ENCODE measurements at regions not wholly inside any gene's neighbourhood (a gene's known extent, or its start where the extent isn't known, plus 50 kb on each side); places are given as distances from the start of the nearest gene placed in this dataset.

GRCh38 chr22:49583886-49584505 is 243.7 kb downstream of the BRD1 start:
- Mint-ChIP-seq H3K4me1 (ENCODE audit: low read depth) (no peaks in the 10 kb centered on the region), H3K9me3 (no peaks in the 10 kb centered on the region), H3K27me3 (ENCODE audit: low read depth) (no peaks in the 10 kb centered on the region), H3K4me3 (no peak overlapping the region), H3K36me3 (ENCODE audit: low read depth) (peaks cover 8% of the 10 kb centered on the region), H3K27ac (no peak overlapping the region)
- CTCF ChIA-PET, result no interaction called here
- intact Hi-C loops (cut with micrococcal nuclease), result no loop called here
- no peak for DNase-seq

GRCh38 chr22:49583341-49583740 is 244.3 kb downstream of the BRD1 start:
- no peaks in the 10 kb centered on the region for H3K9me3 Mint-ChIP-seq
- H3K36me3 Mint-ChIP-seq (ENCODE audit: low read depth), result peaks cover 8% of the 10 kb centered on the region

GRCh38 chr22:49582678-49583077 is 245.0 kb downstream of the BRD1 start:
- Mint-ChIP-seq H3K36me3 (ENCODE audit: low read depth) (peaks cover 8% of the 10 kb centered on the region), H3K27me3 (ENCODE audit: low read depth) (no peaks in the 10 kb centered on the region), H3K4me3 (no peak overlapping the region), H3K4me1 (ENCODE audit: low read depth) (no peaks in the 10 kb centered on the region), H3K27ac (no peak overlapping the region), H3K9me3 (no peaks in the 10 kb centered on the region)
- CTCF ChIA-PET, result no interaction called here
- intact Hi-C loops (cut with micrococcal nuclease), result no loop called here
- DNase-seq, result no peak

More at GRCh38 chr22:49583341-49583740, 244.3 kb downstream of the BRD1 start:
- CTCF ChIA-PET, result no interaction called here
- DNase-seq, result no peak
- no peak overlapping the region for H3K27ac Mint-ChIP-seq
- no peaks in the 10 kb centered on the region for H3K27me3 Mint-ChIP-seq (ENCODE audit: low read depth)
- H3K4me3 Mint-ChIP-seq, result no peak overlapping the region
- intact Hi-C loops (cut with micrococcal nuclease), result no loop called here
- H3K4me1 Mint-ChIP-seq (ENCODE audit: low read depth), result no peaks in the 10 kb centered on the region

GRCh38 chr22:49582181-49582580 is 245.5 kb downstream of the BRD1 start:
- no peaks in the 10 kb centered on the region for H3K4me1 Mint-ChIP-seq (ENCODE audit: low read depth)
- CTCF ChIA-PET, result no interaction called here

GRCh38 chr22:49580024-49580423 is 247.6 kb downstream of the BRD1 start:
- Mint-ChIP-seq H3K27me3 (ENCODE audit: low read depth) (no peaks in the 10 kb centered on the region), H3K4me3 (no peak overlapping the region), H3K36me3 (ENCODE audit: low read depth) (peaks cover 8% of the 10 kb centered on the region), H3K9me3 (no peaks in the 10 kb centered on the region), H3K27ac (no peak overlapping the region), H3K4me1 (ENCODE audit: low read depth) (no peaks in the 10 kb centered on the region)
- CTCF ChIA-PET, result no interaction called here
- no peak for DNase-seq
- intact Hi-C loops (cut with micrococcal nuclease), result no loop called here

More at GRCh38 chr22:49582181-49582580, 245.5 kb downstream of the BRD1 start:
- intact Hi-C loops (cut with micrococcal nuclease), result no loop called here
- H3K36me3 Mint-ChIP-seq (ENCODE audit: low read depth), result peaks cover 8% of the 10 kb centered on the region
- no peak overlapping the region for H3K4me3 Mint-ChIP-seq
- no peaks in the 10 kb centered on the region for H3K9me3 Mint-ChIP-seq
- H3K27ac Mint-ChIP-seq, result no peak overlapping the region
- no peaks in the 10 kb centered on the region for H3K27me3 Mint-ChIP-seq (ENCODE audit: low read depth)
- no peak for DNase-seq

- Mint-ChIP-seq H3K27me3 (ENCODE audit: low read depth) (no peaks in the 10 kb centered on the region), H3K4me1 (ENCODE audit: low read depth) (no peaks in the 10 kb centered on the region), H3K36me3 (ENCODE audit: low read depth) (peaks cover 4% of the 10 kb centered on the region), H3K9me3 (no peaks in the 10 kb centered on the region), H3K27ac (no peak overlapping the region), H3K4me3 (no peak overlapping the region)
- no peak for DNase-seq
- CTCF ChIA-PET, result interaction anchor here (0.6 kb wide), 1 partner anchor 74 kb away, joined by 3 read pairs; no protein-coding TSS in a partner anchor
- intact Hi-C loops (cut with micrococcal nuclease), result no loop called here
Observed at GRCh38 chr22:49577168-49578060, 250.3 kb downstream of the BRD1 start.

GRCh38 chr22:49576241-49577141 is 251.2 kb downstream of the BRD1 start:
- no peaks in the 10 kb centered on the region for H3K9me3 Mint-ChIP-seq
- CTCF ChIA-PET, result no interaction called here
- DNase-seq, result no peak

GRCh38 chr22:49575703-49576081 is 252.0 kb downstream of the BRD1 start:
- H3K4me1 Mint-ChIP-seq (ENCODE audit: low read depth), result no peaks in the 10 kb centered on the region
- H3K27ac Mint-ChIP-seq, result no peak overlapping the region
- no peaks in the 10 kb centered on the region for H3K9me3 Mint-ChIP-seq
- CTCF ChIA-PET, result no interaction called here
- intact Hi-C loops (cut with micrococcal nuclease), result no loop called here
- H3K4me3 Mint-ChIP-seq, result no peak overlapping the region
- DNase-seq, result no peak
- H3K36me3 Mint-ChIP-seq (ENCODE audit: low read depth), result peaks cover 3% of the 10 kb centered on the region
- no peaks in the 10 kb centered on the region for H3K27me3 Mint-ChIP-seq (ENCODE audit: low read depth)

More at GRCh38 chr22:49576241-49577141, 251.2 kb downstream of the BRD1 start:
- H3K27me3 Mint-ChIP-seq (ENCODE audit: low read depth), result no peaks in the 10 kb centered on the region
- H3K4me1 Mint-ChIP-seq (ENCODE audit: low read depth), result no peaks in the 10 kb centered on the region
- intact Hi-C loops (cut with micrococcal nuclease), result no loop called here
- peaks cover 3% of the 10 kb centered on the region for H3K36me3 Mint-ChIP-seq (ENCODE audit: low read depth)
- no peak overlapping the region for H3K27ac Mint-ChIP-seq
- no peak overlapping the region for H3K4me3 Mint-ChIP-seq

- CTCF ChIA-PET, result no interaction called here
- peaks cover 3% of the 10 kb centered on the region for H3K36me3 Mint-ChIP-seq (ENCODE audit: low read depth)
- no peaks in the 10 kb centered on the region for H3K27me3 Mint-ChIP-seq (ENCODE audit: low read depth)
- no peak overlapping the region for H3K4me3 Mint-ChIP-seq
- H3K27ac Mint-ChIP-seq, result no peak overlapping the region
- H3K9me3 Mint-ChIP-seq, result no peaks in the 10 kb centered on the region
- intact Hi-C loops (cut with micrococcal nuclease), result no loop called here
- no peaks in the 10 kb centered on the region for H3K4me1 Mint-ChIP-seq (ENCODE audit: low read depth)
- DNase-seq, result no peak
Observed at GRCh38 chr22:49574881-49575702, 252.6 kb downstream of the BRD1 start.

- Mint-ChIP-seq H3K36me3 (ENCODE audit: low read depth) (peaks cover 3% of the 10 kb centered on the region), H3K4me3 (no peak overlapping the region), H3K9me3 (no peaks in the 10 kb centered on the region), H3K4me1 (ENCODE audit: low read depth) (no peaks in the 10 kb centered on the region), H3K27ac (no peak overlapping the region), H3K27me3 (ENCODE audit: low read depth) (no peaks in the 10 kb centered on the region)
- no peak for DNase-seq
- CTCF ChIA-PET, result no interaction called here
- intact Hi-C loops (cut with micrococcal nuclease), result no loop called here
Observed at GRCh38 chr22:49574205-49574880, 253.3 kb downstream of the BRD1 start.

GRCh38 chr22:49573109-49573765 is 254.4 kb downstream of the BRD1 start:
- Mint-ChIP-seq H3K27me3 (ENCODE audit: low read depth) (no peaks in the 10 kb centered on the region), H3K9me3 (no peaks in the 10 kb centered on the region), H3K36me3 (ENCODE audit: low read depth) (peaks cover 5% of the 10 kb centered on the region), H3K4me3 (no peak overlapping the region), H3K4me1 (ENCODE audit: low read depth) (no peaks in the 10 kb centered on the region), H3K27ac (no peak overlapping the region)
- intact Hi-C loops (cut with micrococcal nuclease), result no loop called here
- no peak for DNase-seq
- CTCF ChIA-PET, result no interaction called here

All from activated naive CD4-positive, alpha-beta T cell treated with anti-CD3 and anti-CD28 coated beads for 36 hours (primary cell).